ENCODE measurements at regions not wholly inside any gene's neighbourhood (a gene's known extent, or its start where the extent isn't known, plus 50 kb on each side); places are given as distances from the start of the nearest gene placed in this dataset.

DNA sequence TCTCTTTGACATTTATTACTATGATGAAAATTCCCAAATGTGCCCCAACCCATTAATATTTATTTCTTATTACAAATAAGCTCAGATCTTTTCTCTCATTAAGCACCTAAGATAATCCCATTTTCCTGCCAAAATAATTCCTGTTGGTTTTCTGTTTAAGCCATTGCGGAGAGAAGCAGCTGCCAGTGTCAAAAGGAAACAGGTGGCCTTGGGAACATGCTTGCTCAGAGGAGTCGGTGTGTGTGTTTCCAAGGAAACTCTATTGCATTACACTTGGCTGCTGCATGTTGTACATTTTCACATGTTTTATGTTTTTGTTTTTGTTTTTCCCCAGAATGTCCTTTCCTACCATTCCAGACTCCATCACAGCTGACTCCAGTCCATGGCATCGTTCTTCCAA is 56.4 kb downstream of the CD24 start:
- TF ChIP-seq GATA2 (IDR thresholded peaks at IDR 0.05; ENCODE audit: low read depth, low read length): no peak
- TF ChIP-seq GATA3 (IDR thresholded peaks at IDR 0.05; ENCODE audit: low read depth, low read length): no peak

DNA sequence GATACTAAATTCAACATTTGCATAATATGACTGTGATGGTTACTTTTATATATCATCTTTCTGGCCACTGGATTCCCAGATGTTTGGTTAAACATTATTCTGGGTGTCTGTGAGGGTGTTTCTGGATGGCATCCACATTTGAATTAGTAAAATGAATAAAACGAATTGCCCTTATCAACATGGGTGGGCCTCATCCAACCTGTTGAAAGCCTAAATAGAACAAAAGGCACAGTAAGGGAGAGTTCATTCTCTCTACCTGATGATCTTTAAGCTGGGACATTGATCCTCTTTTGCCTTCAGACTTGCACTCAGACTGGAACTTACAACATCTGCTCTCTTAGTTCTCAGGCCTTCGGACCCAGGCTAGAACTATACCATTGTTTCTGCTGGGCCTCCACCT is 57.6 kb downstream of the CD24 start:
- TF ChIP-seq GATA3 (IDR thresholded peaks at IDR 0.05; ENCODE audit: low read depth, low read length): no peak
- TF ChIP-seq GATA2 (IDR thresholded peaks at IDR 0.05; ENCODE audit: low read depth, low read length): no peak

- TF ChIP-seq GATA2 (IDR thresholded peaks at IDR 0.05; ENCODE audit: low read depth, low read length): no peak
- TF ChIP-seq GATA3 (IDR thresholded peaks at IDR 0.05; ENCODE audit: low read depth, low read length): no peak
Measured at GRCh38 chr6:106913676-106914280, 60.8 kb downstream of the CD24 start.

DNA sequence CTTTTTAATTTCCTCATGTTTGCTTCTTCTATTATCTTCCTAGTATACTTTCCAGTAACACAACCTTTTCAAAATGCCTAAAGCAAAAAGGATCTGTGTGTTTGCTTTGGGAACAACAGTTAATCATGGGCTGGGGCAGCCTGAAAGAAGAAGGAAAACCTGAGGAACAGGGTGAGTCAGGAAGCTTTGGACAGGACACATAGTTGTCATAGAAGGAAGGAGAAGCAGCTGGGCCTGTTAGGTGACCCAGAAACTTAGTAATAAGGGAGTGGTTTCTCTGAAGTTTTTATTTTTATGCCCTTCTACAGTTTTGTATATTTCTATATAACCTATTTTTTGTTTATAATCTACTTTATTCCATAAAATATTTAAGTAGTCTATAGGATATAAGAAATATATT is 61.4 kb downstream of the CD24 start:
- no peak for TF ChIP-seq GATA2 (IDR thresholded peaks at IDR 0.05; ENCODE audit: low read depth, low read length)

GRCh38 chr6:106912091-106912490 is 62.4 kb downstream of the CD24 start:
- TF ChIP-seq GATA2 (IDR thresholded peaks at IDR 0.05; ENCODE audit: low read depth, low read length): no peak
- TF ChIP-seq GATA3 (IDR thresholded peaks at IDR 0.05; ENCODE audit: low read depth, low read length): no peak

- no peak for TF ChIP-seq GATA2 (IDR thresholded peaks at IDR 0.05; ENCODE audit: low read depth, low read length)
- no peak for TF ChIP-seq GATA3 (IDR thresholded peaks at IDR 0.05; ENCODE audit: low read depth, low read length)
Measured at GRCh38 chr6:106910999-106911949, 63.3 kb downstream of the CD24 start.

- TF ChIP-seq GATA2 (IDR thresholded peaks at IDR 0.05; ENCODE audit: low read depth, low read length): no peak
- no peak for TF ChIP-seq GATA3 (IDR thresholded peaks at IDR 0.05; ENCODE audit: low read depth, low read length)
Measured at GRCh38 chr6:106908386-106908840, 66.1 kb downstream of the CD24 start.

GRCh38 chr6:106907754-106908153 is 66.8 kb downstream of the CD24 start:
- TF ChIP-seq GATA3 (IDR thresholded peaks at IDR 0.05; ENCODE audit: low read depth, low read length): no peak
- TF ChIP-seq GATA2 (IDR thresholded peaks at IDR 0.05; ENCODE audit: low read depth, low read length): no peak

DNA sequence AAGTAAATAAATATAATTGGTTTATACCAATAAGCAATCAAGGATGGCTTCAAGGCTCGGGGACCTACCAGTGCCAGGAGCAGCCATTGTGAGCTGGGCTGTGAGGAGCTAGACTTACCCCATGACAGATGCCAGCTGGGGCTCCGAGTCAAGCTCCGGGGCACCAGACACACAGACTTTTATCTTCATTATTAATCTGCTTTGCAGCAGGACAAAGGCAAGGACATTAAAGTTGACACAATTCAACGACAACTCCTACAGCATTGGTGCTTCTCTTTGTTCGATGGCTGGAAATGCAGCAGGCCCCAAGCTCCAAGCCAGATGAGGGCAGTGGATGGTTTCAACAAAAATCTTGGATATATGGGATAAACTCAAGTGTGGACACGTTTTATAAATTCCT is 68.3 kb downstream of the CD24 start:
- TF ChIP-seq GATA2 (IDR thresholded peaks at IDR 0.05; ENCODE audit: low read depth, low read length): peak; percentile 77
- peak; percentile 72 for TF ChIP-seq GATA3 (IDR thresholded peaks at IDR 0.05; ENCODE audit: low read depth, low read length)

GRCh38 chr6:106903299-106903698 is 71.2 kb downstream of the CD24 start:
- no peak for TF ChIP-seq GATA3 (IDR thresholded peaks at IDR 0.05; ENCODE audit: low read depth, low read length)
- TF ChIP-seq GATA2 (IDR thresholded peaks at IDR 0.05; ENCODE audit: low read depth, low read length): no peak

GRCh38 chr6:106901062-106901461 is 73.5 kb downstream of the CD24 start:
- TF ChIP-seq GATA2 (IDR thresholded peaks at IDR 0.05; ENCODE audit: low read depth, low read length): no peak
- TF ChIP-seq GATA3 (IDR thresholded peaks at IDR 0.05; ENCODE audit: low read depth, low read length): no peak

- TF ChIP-seq GATA2 (IDR thresholded peaks at IDR 0.05; ENCODE audit: low read depth, low read length) (no peak), GATA3 (IDR thresholded peaks at IDR 0.05; ENCODE audit: low read depth, low read length) (no peak)
Measured at GRCh38 chr6:106899697-106900096, 74.8 kb downstream of the CD24 start.

DNA sequence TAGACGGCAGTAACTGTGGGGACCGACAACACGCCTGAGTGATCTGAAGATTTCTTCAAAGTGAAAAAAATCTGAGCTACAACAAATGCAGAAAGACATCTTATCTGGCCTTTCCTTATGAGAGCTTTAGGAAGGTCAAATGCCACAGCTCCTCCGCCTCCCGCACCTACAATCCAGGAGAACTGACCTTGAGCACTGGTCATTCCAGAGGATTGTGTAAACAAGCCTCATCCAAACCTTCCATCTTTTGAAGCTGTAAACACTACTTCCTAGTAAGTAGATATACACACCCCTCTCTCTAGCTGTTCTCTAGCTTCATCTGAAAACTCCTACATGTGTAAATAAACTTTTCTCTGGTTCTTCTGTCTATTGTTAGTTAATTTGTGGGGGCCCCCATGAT is 76.9 kb downstream of the CD24 start:
- no peak for TF ChIP-seq GATA3 (IDR thresholded peaks at IDR 0.05; ENCODE audit: low read depth, low read length)
- TF ChIP-seq GATA2 (IDR thresholded peaks at IDR 0.05; ENCODE audit: low read depth, low read length): no peak

GRCh38 chr6:106895703-106896040 is 78.9 kb downstream of the CD24 start:
- no peak for TF ChIP-seq GATA2 (IDR thresholded peaks at IDR 0.05; ENCODE audit: low read depth, low read length)

Measured in SH-SY5Y (cell line).